CD4-positive, CD25-positive, alpha-beta regulatory T cell (primary cell): ENCODE measurements at regions not wholly inside any gene's neighbourhood (a gene's known extent, or its start where the extent isn't known, plus 50 kb on each side); places are given as distances from the start of the nearest gene placed in this dataset.

Experiments used
- ATAC-seq, 2 donors: fragments of 150-1000 bp; cut with Tn5 transposase; one replicate each; pipeline ENCODE4 v1.10.0; 2021; ENCODE audit warnings: low read depth in 2 of 2, moderate number of reproducible peaks in 2 of 2, moderate library complexity in 1 of 2
- DNase-seq, 3 donors: peaks; one replicate each; pipeline versions ENCODE4 v3.0.0 to v3.0.0-alpha.2; 2012 to 2022; ENCODE audit warnings: mixed read lengths in 1 of 3
- H3K27ac ChIP-seq: one replicate; pipeline ENCODE4 v1.7.0; 2013; ENCODE audit warnings: mild to moderate bottlenecking, low read length; ENCODE audit not compliant: insufficient read depth, poor library complexity, severe bottlenecking
- H3K27me3 ChIP-seq: one replicate; pipeline ENCODE4 v1.7.0; 2013; ENCODE audit warnings: low read length; ENCODE audit not compliant: control insufficient read depth, insufficient read depth
- H3K36me3 ChIP-seq: one replicate; pipeline ENCODE4 v1.7.0; 2013; ENCODE audit warnings: mild to moderate bottlenecking, low read length, moderate library complexity; ENCODE audit not compliant: control insufficient read depth, insufficient read depth
- H3K4me1 ChIP-seq: 2 replicates; pipeline ENCODE4 v1.7.0; 2013; ENCODE audit warnings: mild to moderate bottlenecking, low read length; ENCODE audit not compliant: insufficient read depth, control insufficient read depth, poor library complexity, severe bottlenecking
- H3K4me3 ChIP-seq: one replicate; pipeline ENCODE4 v1.7.0; 2013; ENCODE audit warnings: low read depth, mild to moderate bottlenecking, low read length, moderate library complexity
- H3K9me3 ChIP-seq, 2 experiments: 1 replicate in 1 of 2; 2 replicates in 1 of 2; pipeline ENCODE4 v1.7.0; 2013; ENCODE audit warnings: low read length in 2 of 2, mild to moderate bottlenecking in 1 of 2, moderate library complexity in 1 of 2; ENCODE audit not compliant: control insufficient read depth in 2 of 2
- H3K27ac Mint-ChIP-seq, 3 donors: one replicate each; pipeline ENCODE4 v1.8.0; 2020 to 2022; ENCODE audit warnings: mild to moderate bottlenecking in 3 of 3, mixed read lengths in 3 of 3, moderate library complexity in 2 of 3
- H3K27me3 Mint-ChIP-seq: one replicate; pipeline ENCODE4 v1.8.0; 2022; ENCODE audit warnings: mild to moderate bottlenecking, mixed read lengths
- H3K36me3 Mint-ChIP-seq: one replicate; pipeline ENCODE4 v1.8.0; 2020; ENCODE audit warnings: mixed read lengths
- H3K4me1 Mint-ChIP-seq, 4 donors: one replicate each; pipeline ENCODE4 v1.8.0; 2020 to 2022; ENCODE audit warnings: mixed read lengths in 4 of 4, mild to moderate bottlenecking in 1 of 4
- H3K4me3 Mint-ChIP-seq, 4 donors: one replicate each; pipeline ENCODE4 v1.8.0; 2020 to 2022; ENCODE audit warnings: mild to moderate bottlenecking in 4 of 4, mixed read lengths in 4 of 4, moderate library complexity in 3 of 4
- H3K9me3 Mint-ChIP-seq, 7 donors: one replicate each; pipeline ENCODE4 v1.8.0; 2020 to 2022; ENCODE audit warnings: mixed read lengths in 7 of 7, mild to moderate bottlenecking in 3 of 7, moderate library complexity in 2 of 7

- H3K4me3 Mint-ChIP-seq = no peak overlapping the region
- Histone ChIP-seq H3K4me3 (no peak overlapping the region), H3K27me3 (no peaks in the 10 kb centered on the region), H3K4me1 (no peaks in the 10 kb centered on the region), H3K36me3 (no peaks in the 10 kb centered on the region), H3K9me3 (no peaks in the 10 kb centered on the region), H3K27ac (no peak overlapping the region)
- H3K9me3 Mint-ChIP-seq = peaks cover 0 to 2% (median 1%) of the 10 kb centered on the region in 7 donors
- no peaks in the 10 kb centered on the region for H3K36me3 Mint-ChIP-seq
- H3K27ac Mint-ChIP-seq = no peak overlapping the region
- no peak for ATAC-seq
- DNase-seq = no peak
- no peaks in the 10 kb centered on the region for H3K27me3 Mint-ChIP-seq
- H3K4me1 Mint-ChIP-seq = no peaks in the 10 kb centered on the region
These were observed 118.3 kb upstream of the AADACL2 start for GRCh38 chr3:151615464-151615863.

DNA sequence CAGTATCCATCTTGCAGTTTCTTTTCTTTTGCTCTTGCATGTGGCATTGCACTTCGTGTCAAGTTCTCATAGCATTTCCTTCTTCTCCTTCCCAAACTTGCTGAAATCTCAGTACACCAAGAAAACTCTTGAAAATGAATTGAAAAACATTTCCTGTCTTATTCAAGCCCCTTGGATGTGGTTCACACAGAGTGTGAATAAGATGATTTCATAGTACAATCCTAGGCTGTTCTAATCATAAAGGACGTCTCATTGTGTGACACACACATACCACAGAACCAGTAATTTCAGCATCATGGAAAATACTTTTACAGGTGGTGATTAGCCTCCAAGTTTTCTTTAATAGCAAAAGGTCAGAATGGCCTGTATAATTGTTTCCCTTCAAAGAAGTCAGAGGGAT, 121.6 kb upstream of the AADACL2 start:
- Mint-ChIP-seq H3K9me3 (peaks cover 0 to 6% (median 4%) of the 10 kb centered on the region in 7 donors), H3K27ac (no peak overlapping the region), H3K4me3 (no peak overlapping the region), H3K36me3 (no peaks in the 10 kb centered on the region), H3K27me3 (no peaks in the 10 kb centered on the region), H3K4me1 (no peaks in the 10 kb centered on the region)
- no peak for ATAC-seq
- no peak overlapping the region for H3K4me3 ChIP-seq
- DNase-seq = no peak
- no peaks in the 10 kb centered on the region for H3K27me3 ChIP-seq
- H3K27ac ChIP-seq = no peak overlapping the region
- H3K4me1 ChIP-seq = no peaks in the 10 kb centered on the region
- peaks cover 0 to 2% of the 10 kb centered on the region in 2 experiments for H3K9me3 ChIP-seq
- H3K36me3 ChIP-seq = no peaks in the 10 kb centered on the region

- H3K4me1 Mint-ChIP-seq = no peaks in the 10 kb centered on the region
These were observed 122.3 kb upstream of the AADACL2 start for GRCh38 chr3:151611419-151611818.

DNA sequence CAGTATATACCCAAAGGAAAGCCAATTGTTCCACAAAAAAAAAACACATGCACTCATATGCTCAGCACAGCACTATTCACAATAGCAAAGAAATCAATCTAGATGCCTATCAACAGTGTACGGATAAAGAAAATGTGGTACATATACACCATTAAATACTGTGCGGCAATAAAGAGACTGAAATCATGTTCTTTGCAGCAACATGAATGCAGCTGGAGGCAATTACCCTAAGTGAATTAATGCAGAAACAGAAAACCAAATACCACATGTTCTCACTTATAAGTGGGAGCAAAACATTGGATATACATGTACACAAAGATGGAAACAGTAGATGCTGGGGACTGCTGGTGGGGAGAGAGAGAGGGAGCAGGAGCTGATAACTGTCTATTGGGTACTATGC, 124.2 kb upstream of the AADACL2 start:
- H3K27me3 Mint-ChIP-seq = no peaks in the 10 kb centered on the region
- no peaks in the 10 kb centered on the region for H3K27me3 ChIP-seq
- H3K9me3 ChIP-seq = peaks cover 0 to 2% of the 10 kb centered on the region in 2 experiments
- H3K9me3 Mint-ChIP-seq = peaks cover 0 to 5% (median 3%) of the 10 kb centered on the region in 7 donors
- no peaks in the 10 kb centered on the region for H3K4me1 ChIP-seq
- ATAC-seq = no peak
- H3K4me3 Mint-ChIP-seq = no peak overlapping the region
- no peaks in the 10 kb centered on the region for H3K4me1 Mint-ChIP-seq
- H3K36me3 Mint-ChIP-seq = no peaks in the 10 kb centered on the region
- DNase-seq = no peak
- no peak overlapping the region for H3K4me3 ChIP-seq
- H3K27ac ChIP-seq = no peak overlapping the region
- no peak overlapping the region for H3K27ac Mint-ChIP-seq
- H3K36me3 ChIP-seq = no peaks in the 10 kb centered on the region

More at GRCh38 chr3:151611419-151611818, 122.3 kb upstream of the AADACL2 start:
- no peak overlapping the region for H3K27ac Mint-ChIP-seq
- Histone ChIP-seq H3K4me1 (no peaks in the 10 kb centered on the region), H3K9me3 (peaks cover 0 to 2% of the 10 kb centered on the region in 2 experiments), H3K27ac (no peak overlapping the region), H3K27me3 (no peaks in the 10 kb centered on the region), H3K4me3 (no peak overlapping the region), H3K36me3 (no peaks in the 10 kb centered on the region)
- no peaks in the 10 kb centered on the region for H3K36me3 Mint-ChIP-seq
- no peak for DNase-seq
- no peak overlapping the region for H3K4me3 Mint-ChIP-seq
- H3K9me3 Mint-ChIP-seq = peaks cover 0 to 6% (median 4%) of the 10 kb centered on the region in 7 donors
- no peaks in the 10 kb centered on the region for H3K27me3 Mint-ChIP-seq
- no peak for ATAC-seq

DNA sequence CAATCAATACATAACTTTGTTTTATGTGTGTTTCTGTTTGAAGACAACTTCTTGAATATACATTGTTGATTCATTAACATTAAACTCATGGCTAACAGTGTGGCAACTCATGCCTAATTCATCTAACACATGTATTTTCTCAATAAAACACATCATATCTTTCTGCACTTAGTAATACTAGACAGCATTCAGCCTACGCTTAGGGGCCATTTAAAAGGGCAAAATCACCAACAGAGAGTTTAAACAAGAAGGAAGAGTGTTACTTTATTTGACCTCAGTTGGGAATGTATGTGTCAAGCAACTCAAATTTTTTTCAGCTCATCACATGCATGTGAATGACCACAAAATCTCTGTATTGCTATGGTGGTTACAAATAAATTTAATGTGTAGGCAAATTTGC, 128.8 kb upstream of the AADACL2 start:
- no peaks in the 10 kb centered on the region for H3K36me3 ChIP-seq
- H3K27me3 Mint-ChIP-seq = no peaks in the 10 kb centered on the region
- DNase-seq (no peak), ATAC-seq (no peak)
- H3K4me3 Mint-ChIP-seq = no peak overlapping the region
- H3K4me1 ChIP-seq = no peaks in the 10 kb centered on the region
- no peak overlapping the region for H3K27ac Mint-ChIP-seq
- no peaks in the 10 kb centered on the region for H3K27me3 ChIP-seq
- no peak overlapping the region for H3K27ac ChIP-seq
- no peaks in the 10 kb centered on the region for H3K9me3 ChIP-seq
- peaks cover 0 to 3% (median under 1%) of the 10 kb centered on the region in 7 donors for H3K9me3 Mint-ChIP-seq
- H3K4me3 ChIP-seq = no peak overlapping the region
- H3K4me1 Mint-ChIP-seq = no peaks in the 10 kb centered on the region
- no peaks in the 10 kb centered on the region for H3K36me3 Mint-ChIP-seq

GRCh38 chr3:151600783-151601182, 132.9 kb upstream of the AADACL2 start:
- Histone ChIP-seq H3K4me1 (no peaks in the 10 kb centered on the region), H3K27ac (no peak overlapping the region), H3K9me3 (no peaks in the 10 kb centered on the region), H3K27me3 (no peaks in the 10 kb centered on the region), H3K36me3 (no peaks in the 10 kb centered on the region), H3K4me3 (no peak overlapping the region)
- Mint-ChIP-seq H3K27ac (no peak overlapping the region), H3K4me1 (no peaks in the 10 kb centered on the region), H3K9me3 (no peaks in the 10 kb centered on the region), H3K36me3 (no peaks in the 10 kb centered on the region), H3K27me3 (no peaks in the 10 kb centered on the region), H3K4me3 (no peak overlapping the region)
- ATAC-seq = no peak
- no peak for DNase-seq

DNA sequence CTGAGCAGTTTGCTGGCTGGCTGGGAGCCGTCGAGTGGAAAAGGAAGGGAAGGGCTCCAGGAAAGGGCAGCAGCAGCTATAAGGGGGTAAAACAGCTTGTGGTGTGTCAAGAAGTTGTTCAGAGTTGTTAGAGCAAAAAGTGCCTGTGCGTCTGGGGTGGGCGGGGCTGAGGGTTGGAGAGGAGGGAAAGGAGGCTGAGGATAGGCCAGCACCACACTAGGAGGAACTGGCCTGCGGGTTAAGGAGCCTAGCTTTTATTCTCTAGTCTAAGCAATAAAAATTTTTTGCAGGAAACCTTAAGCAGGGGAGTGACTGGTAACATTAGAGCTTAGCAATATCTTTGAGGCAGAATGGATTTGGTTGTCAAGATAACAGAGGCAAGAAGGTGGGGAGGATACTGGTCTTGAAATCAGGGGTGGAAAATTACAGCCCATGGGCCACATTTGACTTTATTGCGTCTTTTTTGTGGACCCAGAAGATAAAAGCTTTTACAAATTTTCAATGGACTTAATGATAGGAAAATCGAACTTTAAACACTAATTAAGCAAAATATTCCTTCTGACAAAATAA, 134.5 kb upstream of the AADACL2 start:
- Mint-ChIP-seq H3K4me3 (no peak overlapping the region), H3K36me3 (no peaks in the 10 kb centered on the region), H3K9me3 (no peaks in the 10 kb centered on the region), H3K27ac (no peak overlapping the region), H3K27me3 (no peaks in the 10 kb centered on the region), H3K4me1 (no peaks in the 10 kb centered on the region)
- Histone ChIP-seq H3K4me3 (no peak overlapping the region), H3K4me1 (no peaks in the 10 kb centered on the region), H3K27ac (no peak overlapping the region), H3K9me3 (no peaks in the 10 kb centered on the region), H3K36me3 (no peaks in the 10 kb centered on the region), H3K27me3 (no peaks in the 10 kb centered on the region)
- DNase-seq = no peak
- no peak for ATAC-seq

DNA sequence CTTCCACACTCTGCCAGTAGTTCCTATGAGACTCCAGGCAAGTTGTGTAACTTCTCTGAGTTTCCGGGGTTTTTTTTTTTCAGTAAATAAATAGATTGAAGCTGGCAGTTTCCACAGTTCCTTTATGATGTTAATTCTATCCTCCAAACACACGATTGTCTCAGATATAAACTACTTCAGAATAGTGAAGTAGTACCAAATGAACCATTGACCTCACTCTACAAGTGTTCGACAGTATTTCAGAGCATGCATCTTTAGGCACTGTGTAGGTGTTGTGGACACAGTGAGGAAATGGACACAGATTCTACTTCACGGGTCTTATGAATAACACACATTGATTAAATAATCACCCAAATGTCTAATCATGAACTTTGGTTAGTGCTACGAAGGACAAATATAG, 136.1 kb upstream of the IGSF10 start:
- H3K4me1 Mint-ChIP-seq = no peaks in the 10 kb centered on the region
- no peak overlapping the region for H3K4me3 ChIP-seq
- H3K27ac ChIP-seq = no peak overlapping the region
- no peaks in the 10 kb centered on the region for H3K4me1 ChIP-seq
- no peaks in the 10 kb centered on the region for H3K27me3 ChIP-seq
- H3K9me3 ChIP-seq = no peaks in the 10 kb centered on the region
- no peaks in the 10 kb centered on the region for H3K36me3 Mint-ChIP-seq
- no peaks in the 10 kb centered on the region for H3K36me3 ChIP-seq
- no peak overlapping the region for H3K27ac Mint-ChIP-seq
- peaks cover 0 to 2% (median 0%) of the 10 kb centered on the region in 7 donors for H3K9me3 Mint-ChIP-seq
- ATAC-seq (no peak), DNase-seq (no peak)
- H3K4me3 Mint-ChIP-seq = no peak overlapping the region
- no peaks in the 10 kb centered on the region for H3K27me3 Mint-ChIP-seq
